ENCODE measurements at regions not wholly inside any gene's neighbourhood (a gene's known extent, or its start where the extent isn't known, plus 50 kb on each side); places are given as distances from the start of the nearest gene placed in this dataset.

DNA sequence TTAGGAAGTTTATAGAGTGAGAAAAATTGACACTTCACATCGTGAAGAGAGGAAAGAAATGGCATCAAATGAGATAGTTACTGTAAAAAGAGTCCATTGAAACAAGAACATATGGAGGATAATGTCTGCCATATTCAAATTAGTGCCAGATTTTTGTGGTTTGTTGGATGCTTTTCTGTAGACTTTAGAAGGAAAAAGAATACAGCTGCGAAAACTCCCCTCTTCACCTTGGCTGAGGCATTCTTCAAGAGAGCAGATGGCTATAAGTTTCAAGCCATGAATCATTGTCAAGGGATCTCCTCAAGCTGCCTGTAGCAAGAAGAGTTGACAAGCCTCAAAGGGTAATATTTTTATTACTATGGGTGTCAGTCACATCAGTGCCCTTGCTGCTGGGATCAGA, 507.4 kb upstream of the RAG2 start:
- DNase-seq (ENCODE audit: low spot score), result no peak
- Histone ChIP-seq H3K4me2 (ENCODE audit: low read depth, low read length) (no peak overlapping the region), H2AFZ (ENCODE audit: low read length) (no peak overlapping the region), H4K20me1 (ENCODE audit: insufficient read depth, low read length) (no peaks in the 10 kb centered on the region), H3K27me3 (ENCODE audit: control insufficient read depth in 1 of 2, insufficient read depth in 2 of 2, low read length in 2 of 2) (no peaks in the 10 kb centered on the region), H3K79me2 (ENCODE audit: insufficient read depth, low read length) (no peaks in the 10 kb centered on the region), H3K36me3 (replicated peaks in 1 of 2; ENCODE audit: control insufficient read depth in 1 of 2, insufficient read depth in 2 of 2, low read length in 2 of 2) (no peaks in the 10 kb centered on the region), H3K9me3 (ENCODE audit: low read length) (peaks cover 11% of the 10 kb centered on the region; the same call in 1 of the 2 replicates), H3K4me3 (replicated peaks in 1 of 3; ENCODE audit: insufficient read depth in 1 of 3, low read depth in 2 of 3, low read length in 3 of 3) (no peak overlapping the region), H3K9ac (ENCODE audit: insufficient read depth, low read depth, low read length) (no peak overlapping the region), H3K4me1 (ENCODE audit: insufficient read depth, low read length) (no peaks in the 10 kb centered on the region), H3K27ac (ENCODE audit: extremely low read length, insufficient read depth, low read length) (no peak overlapping the region)
- intact Hi-C loops (cut with micrococcal nuclease; ENCODE audit: unreplicated experiment), result no loop called here
- FAIRE-seq, result no peak
- POLR2A ChIA-PET, result no interaction called here
- 0% methylated on average over 2 of the region's 2 CpGs for WGBS (ENCODE audit: low lambda C conversion rate)
- no peak for ATAC-seq
- CTCF ChIA-PET (ENCODE audit: low intra/inter-chr PET ratio, low total read pairs), result no interaction called here
- in situ Hi-C loops (cut with HindIII; ENCODE audit: extremely low pct_ligation_motif_present, low pct_unique_long_range_greater_than_20kb), result no loop called here
- no TSS peak for BruUV-seq (replicated peaks)
- TF ChIP-seq, protein P1, sequence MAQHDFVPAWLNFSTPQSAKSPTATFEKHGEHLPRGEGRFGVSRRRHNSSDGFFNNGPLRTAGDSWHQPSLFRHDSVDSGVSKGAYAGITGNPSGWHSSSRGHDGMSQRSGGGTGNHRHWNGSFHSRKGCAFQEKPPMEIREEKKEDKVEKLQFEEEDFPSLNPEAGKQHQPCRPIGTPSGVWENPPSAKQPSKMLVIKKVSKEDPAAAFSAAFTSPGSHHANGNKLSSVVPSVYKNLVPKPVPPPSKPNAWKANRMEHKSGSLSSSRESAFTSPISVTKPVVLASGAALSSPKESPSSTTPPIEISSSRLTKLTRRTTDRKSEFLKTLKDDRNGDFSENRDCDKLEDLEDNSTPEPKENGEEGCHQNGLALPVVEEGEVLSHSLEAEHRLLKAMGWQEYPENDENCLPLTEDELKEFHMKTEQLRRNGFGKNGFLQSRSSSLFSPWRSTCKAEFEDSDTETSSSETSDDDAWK (CRISPR knock-in tag; IDR thresholded peaks at IDR 0.05), result no peak
- TF ChIP-seq NFATC3 (CRISPR knock-in tag; IDR thresholded peaks at IDR 0.05) (no peak), ZNF737 (CRISPR knock-in tag; IDR thresholded peaks at IDR 0.05; ENCODE audit: borderline replicate concordance) (no peak), MIER2 (CRISPR knock-in tag; IDR thresholded peaks at IDR 0.05) (no peak), ZNF703 (CRISPR knock-in tag; IDR thresholded peaks at IDR 0.05; ENCODE audit: borderline replicate concordance) (no peak), TRIM24 (CRISPR knock-in tag; IDR thresholded peaks at IDR 0.05) (no peak)
- TF ChIP-seq, protein P2, sequence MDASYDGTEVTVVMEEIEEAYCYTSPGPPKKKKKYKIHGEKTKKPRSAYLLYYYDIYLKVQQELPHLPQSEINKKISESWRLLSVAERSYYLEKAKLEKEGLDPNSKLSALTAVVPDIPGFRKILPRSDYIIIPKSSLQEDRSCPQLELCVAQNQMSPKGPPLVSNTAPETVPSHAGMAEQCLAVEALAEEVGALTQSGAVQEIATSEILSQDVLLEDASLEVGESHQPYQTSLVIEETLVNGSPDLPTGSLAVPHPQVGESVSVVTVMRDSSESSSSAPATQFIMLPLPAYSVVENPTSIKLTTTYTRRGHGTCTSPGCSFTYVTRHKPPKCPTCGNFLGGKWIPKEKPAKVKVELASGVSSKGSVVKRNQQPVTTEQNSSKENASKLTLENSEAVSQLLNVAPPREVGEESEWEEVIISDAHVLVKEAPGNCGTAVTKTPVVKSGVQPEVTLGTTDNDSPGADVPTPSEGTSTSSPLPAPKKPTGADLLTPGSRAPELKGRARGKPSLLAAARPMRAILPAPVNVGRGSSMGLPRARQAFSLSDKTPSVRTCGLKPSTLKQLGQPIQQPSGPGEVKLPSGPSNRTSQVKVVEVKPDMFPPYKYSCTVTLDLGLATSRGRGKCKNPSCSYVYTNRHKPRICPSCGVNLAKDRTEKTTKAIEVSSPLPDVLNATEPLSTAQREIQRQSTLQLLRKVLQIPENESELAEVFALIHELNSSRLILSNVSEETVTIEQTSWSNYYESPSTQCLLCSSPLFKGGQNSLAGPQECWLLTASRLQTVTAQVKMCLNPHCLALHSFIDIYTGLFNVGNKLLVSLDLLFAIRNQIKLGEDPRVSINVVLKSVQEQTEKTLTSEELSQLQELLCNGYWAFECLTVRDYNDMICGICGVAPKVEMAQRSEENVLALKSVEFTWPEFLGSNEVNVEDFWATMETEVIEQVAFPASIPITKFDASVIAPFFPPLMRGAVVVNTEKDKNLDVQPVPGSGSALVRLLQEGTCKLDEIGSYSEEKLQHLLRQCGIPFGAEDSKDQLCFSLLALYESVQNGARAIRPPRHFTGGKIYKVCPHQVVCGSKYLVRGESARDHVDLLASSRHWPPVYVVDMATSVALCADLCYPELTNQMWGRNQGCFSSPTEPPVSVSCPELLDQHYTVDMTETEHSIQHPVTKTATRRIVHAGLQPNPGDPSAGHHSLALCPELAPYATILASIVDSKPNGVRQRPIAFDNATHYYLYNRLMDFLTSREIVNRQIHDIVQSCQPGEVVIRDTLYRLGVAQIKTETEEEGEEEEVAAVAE (CRISPR knock-in tag; IDR thresholded peaks at IDR 0.05; ENCODE audit: borderline replicate concordance), result no peak
- TF ChIP-seq, protein P3, sequence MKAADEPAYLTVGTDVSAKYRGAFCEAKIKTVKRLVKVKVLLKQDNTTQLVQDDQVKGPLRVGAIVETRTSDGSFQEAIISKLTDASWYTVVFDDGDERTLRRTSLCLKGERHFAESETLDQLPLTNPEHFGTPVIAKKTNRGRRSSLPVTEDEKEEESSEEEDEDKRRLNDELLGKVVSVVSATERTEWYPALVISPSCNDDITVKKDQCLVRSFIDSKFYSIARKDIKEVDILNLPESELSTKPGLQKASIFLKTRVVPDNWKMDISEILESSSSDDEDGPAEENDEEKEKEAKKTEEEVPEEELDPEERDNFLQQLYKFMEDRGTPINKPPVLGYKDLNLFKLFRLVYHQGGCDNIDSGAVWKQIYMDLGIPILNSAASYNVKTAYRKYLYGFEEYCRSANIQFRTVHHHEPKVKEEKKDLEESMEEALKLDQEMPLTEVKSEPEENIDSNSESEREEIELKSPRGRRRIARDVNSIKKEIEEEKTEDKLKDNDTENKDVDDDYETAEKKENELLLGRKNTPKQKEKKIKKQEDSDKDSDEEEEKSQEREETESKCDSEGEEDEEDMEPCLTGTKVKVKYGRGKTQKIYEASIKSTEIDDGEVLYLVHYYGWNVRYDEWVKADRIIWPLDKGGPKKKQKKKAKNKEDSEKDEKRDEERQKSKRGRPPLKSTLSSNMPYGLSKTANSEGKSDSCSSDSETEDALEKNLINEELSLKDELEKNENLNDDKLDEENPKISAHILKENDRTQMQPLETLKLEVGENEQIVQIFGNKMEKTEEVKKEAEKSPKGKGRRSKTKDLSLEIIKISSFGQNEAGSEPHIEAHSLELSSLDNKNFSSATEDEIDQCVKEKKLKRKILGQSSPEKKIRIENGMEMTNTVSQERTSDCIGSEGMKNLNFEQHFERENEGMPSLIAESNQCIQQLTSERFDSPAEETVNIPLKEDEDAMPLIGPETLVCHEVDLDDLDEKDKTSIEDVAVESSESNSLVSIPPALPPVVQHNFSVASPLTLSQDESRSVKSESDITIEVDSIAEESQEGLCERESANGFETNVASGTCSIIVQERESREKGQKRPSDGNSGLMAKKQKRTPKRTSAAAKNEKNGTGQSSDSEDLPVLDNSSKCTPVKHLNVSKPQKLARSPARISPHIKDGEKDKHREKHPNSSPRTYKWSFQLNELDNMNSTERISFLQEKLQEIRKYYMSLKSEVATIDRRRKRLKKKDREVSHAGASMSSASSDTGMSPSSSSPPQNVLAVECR (CRISPR knock-in tag; IDR thresholded peaks at IDR 0.05; ENCODE audit: borderline replicate concordance), result no peak
- TF ChIP-seq, protein P4, sequence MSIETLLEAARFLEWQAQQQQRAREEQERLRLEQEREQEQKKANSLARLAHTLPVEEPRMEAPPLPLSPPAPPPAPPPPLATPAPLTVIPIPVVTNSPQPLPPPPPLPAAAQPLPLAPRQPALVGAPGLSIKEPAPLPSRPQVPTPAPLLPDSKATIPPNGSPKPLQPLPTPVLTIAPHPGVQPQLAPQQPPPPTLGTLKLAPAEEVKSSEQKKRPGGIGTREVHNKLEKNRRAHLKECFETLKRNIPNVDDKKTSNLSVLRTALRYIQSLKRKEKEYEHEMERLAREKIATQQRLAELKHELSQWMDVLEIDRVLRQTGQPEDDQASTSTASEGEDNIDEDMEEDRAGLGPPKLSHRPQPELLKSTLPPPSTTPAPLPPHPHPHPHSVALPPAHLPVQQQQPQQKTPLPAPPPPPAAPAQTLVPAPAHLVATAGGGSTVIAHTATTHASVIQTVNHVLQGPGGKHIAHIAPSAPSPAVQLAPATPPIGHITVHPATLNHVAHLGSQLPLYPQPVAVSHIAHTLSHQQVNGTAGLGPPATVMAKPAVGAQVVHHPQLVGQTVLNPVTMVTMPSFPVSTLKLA (IDR thresholded peaks at IDR 0.05), result no peak
- TF ChIP-seq, protein P5, sequence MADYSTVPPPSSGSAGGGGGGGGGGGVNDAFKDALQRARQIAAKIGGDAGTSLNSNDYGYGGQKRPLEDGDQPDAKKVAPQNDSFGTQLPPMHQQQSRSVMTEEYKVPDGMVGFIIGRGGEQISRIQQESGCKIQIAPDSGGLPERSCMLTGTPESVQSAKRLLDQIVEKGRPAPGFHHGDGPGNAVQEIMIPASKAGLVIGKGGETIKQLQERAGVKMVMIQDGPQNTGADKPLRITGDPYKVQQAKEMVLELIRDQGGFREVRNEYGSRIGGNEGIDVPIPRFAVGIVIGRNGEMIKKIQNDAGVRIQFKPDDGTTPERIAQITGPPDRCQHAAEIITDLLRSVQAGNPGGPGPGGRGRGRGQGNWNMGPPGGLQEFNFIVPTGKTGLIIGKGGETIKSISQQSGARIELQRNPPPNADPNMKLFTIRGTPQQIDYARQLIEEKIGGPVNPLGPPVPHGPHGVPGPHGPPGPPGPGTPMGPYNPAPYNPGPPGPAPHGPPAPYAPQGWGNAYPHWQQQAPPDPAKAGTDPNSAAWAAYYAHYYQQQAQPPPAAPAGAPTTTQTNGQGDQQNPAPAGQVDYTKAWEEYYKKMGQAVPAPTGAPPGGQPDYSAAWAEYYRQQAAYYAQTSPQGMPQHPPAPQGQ (CRISPR knock-in tag; IDR thresholded peaks at IDR 0.05; ENCODE audit: borderline replicate concordance), result no peak

All from HepG2 (cell line).